Activated gamma-delta T cell (primary cell): ENCODE measurements at regions not wholly inside any gene's neighbourhood (a gene's known extent, or its start where the extent isn't known, plus 50 kb on each side); places are given as distances from the start of the nearest gene placed in this dataset.
"Not testable (repeated sequence)": the region's sequence is repeated elsewhere in the genome, so short reads cannot be mapped to it uniquely, and the experiment has no call there.

Source experiments
- DNase-seq: peaks from one replicate; lab custom pipeline; 2025; lab: John Stamatoyannopoulos, UW

DNA sequence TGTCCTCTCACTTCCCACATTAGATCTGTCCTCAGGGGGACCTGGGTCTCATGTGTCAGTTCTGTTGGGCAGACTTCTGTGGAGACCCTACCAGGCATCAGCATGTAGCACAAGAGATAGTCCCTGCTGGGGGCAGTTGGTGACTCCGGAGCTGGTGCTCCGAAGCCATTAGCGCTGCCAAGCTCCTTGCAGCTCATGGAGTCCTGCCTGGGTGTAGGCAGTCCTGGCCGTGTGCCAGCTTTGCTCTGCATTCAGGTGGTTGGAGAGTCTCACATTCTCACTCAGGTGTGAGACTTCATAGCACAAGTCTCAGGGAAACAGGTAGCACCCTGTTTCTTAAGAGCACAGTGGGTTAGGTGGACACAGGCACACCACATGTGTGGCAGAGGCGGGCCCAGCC is 202.3 kb downstream of the LIPI start:
- not testable (repeated sequence) for DNase-seq

DNA sequence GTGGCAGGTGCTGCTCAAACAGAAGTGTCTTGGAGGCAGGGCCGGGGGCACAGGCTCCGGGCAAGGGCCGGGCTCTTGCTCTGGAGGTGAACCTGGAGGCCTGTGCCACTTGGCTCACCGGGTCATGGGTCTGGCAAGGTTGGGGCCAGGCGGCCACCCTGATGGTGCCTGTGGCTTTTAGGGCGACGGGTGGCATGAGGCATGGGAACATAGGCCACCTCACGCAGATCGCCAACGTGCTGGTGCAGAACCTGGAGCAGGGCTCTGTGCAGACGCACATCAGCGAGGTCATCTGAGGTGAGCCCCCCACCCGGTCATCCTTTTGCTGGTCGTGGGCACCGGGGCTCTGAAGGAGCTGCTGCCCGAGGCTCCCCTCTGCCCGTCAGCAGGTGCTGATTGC is 202.7 kb downstream of the LIPI start:
- DNase-seq: not testable (repeated sequence)

DNA sequence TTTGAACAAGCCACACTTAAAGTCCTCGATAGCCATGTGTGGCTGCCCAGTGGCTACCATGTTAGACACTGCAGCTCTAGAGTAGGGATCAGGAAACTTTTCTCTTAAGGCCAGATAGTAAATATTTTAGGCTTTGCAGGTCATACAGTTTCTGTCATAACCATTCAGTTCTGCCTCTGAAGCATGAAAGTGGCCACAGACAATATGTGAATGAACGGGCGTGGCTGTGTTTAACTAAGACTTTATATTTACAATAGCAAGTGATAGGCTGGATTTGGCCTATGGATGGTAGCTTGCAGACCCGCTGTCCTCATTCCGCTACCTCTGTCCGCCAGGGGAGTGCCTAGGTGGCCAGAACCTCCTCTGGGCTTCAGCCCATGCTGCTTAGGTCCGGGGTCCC is 204.6 kb downstream of the LIPI start:
- DNase-seq: not testable (repeated sequence)

DNA sequence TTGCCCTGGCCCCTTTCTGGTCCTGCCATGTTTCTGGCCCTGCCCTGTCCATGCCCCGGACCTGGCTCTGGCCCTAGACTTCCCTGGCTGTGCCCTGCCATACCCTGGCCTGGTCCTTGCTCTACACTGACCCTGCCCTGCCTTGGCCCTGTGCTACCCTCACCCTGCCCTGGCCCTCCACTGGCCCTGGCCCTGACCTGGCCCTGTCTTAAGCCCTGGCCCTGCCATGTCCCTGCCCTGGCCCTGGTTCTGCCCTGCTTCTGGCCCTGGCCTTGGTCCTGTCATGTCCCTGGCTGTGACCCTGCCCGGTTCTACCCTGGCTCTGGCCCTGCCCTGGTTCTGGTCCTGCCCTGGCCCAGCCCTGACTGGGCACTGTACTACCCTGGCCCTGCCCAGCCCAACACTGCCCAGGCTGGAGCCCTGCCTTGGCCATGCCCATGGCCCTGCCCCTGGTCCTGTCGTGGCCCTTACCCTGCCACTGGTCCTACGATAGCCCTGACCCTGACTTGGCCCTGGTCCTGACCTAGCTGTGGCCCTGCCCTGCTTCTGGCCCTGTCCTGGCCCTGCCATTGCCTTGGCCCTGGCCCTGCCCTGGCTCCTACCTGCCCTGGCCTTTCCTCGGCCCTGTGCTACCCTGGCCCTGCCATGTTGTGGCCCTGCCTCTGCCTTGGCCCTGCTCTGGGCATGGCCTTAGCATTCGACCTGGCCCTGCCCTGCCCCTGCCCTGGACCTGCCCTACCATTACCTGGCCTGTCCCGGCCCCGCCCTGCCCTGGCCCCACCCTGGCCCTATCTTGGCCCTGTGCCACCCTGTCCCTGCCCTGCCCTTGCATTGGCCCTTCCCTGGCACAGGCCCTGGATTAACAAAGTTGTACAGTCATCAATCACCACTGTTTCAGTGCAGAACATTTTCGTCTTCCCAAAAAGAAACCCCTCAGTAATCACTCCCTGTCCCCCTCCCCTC is 223.5 kb downstream of the LIPI start:
- DNase-seq: not testable (repeated sequence)

DNA sequence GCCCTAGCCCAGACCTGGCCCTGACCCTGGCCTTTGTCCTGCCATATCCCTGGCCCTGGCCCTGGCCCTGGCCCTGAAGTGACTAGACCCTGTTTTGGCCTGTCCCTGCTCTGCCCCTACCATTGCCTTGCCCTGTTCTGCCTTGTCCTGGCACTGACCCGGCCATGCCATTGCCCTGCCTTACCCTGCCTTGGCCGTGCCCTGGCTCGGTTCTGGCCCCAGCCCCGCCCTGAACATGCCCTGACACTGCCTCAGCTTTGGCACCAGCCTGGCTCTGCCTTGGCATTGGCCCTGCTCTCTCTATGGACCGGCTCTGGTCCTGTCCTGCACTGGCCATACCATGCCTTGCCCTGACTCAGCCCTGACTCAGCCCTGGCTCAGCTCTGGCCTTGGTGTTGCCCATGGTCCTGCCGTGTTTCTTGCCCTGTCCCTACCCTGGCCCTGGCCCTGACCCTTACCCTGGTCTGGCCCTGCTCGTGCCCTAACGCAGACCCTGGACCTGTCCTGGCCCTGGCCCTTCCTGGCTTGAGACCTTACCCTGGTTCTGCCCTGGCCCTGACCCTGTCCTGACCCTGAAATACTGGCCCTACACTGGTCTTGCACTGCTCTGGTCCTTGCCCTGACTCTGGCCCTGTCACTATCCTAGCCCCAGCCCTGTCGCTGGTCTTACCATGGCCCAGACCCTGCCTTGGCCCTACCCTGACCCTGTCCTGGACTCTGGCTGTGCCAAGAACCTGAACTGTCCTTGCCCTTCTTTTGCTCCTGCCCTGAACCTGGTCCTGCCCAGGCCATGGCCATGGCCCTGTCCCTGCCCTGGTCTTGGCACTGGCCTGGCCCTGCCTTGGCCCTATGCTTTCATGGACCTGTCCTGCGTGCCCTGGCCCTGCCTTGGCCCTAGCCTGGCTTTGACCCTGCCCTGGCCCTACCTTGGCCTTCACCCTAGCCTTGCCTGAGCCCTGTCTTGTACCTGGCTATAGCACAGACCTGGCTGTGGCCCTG is 224.6 kb downstream of the LIPI start:
- not testable (repeated sequence) for DNase-seq

DNA sequence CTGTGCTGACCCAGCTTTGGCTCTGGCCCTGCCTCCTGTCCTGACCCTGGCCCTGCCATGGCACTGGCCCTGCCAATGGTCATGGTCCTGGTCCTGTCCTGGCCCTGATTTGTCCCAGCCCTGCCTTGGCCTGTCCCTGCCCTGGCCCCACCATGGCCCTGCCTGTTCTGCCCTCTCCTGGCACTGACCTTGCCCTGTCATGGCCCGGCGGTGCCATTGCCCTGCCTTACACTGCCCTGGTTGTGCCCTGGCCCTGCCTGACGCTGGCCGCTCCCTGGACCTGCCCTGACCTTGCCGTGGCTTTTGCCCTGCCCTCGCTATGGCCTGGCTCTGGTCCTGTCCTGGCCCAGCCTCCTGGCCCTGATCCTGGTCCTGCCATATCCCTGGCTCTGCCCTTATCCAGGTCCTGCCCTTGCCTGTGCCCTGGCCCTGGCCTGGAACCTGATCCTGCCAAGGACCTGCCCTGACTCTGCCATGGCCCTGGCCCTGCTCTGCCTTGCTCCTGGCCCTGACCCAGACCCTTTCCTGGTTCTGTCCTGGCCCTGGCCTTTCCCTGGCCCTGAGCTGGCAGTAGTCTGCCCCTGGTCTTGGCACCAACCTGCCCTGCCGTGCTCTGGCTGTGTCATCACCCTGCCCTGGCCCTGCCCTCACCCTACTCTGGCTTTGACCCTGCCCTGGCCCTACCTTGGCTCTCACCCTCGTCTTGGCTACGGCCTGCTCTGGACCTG is 225.5 kb downstream of the LIPI start:
- not testable (repeated sequence) for DNase-seq

DNA sequence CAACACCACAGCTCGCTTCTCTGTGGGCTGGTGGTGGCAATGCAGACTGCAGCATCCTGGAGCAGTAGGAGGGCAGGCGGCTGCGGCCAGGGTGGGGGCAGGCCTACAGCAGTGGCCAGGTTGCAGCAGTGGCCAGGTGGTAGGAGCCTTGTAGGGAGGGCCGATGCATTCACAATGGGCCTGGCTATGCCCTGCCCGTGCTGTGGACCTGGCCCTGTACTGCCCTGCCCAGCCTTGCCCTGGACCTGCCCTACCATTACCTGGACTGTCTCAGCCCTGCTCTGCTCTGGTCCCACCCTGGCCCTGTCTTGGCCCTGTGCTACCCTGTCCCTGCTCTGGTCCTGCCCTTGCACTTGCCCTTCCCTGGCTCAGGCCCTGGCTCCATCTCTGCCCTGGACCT is 226.0 kb downstream of the LIPI start:
- not testable (repeated sequence) for DNase-seq

DNA sequence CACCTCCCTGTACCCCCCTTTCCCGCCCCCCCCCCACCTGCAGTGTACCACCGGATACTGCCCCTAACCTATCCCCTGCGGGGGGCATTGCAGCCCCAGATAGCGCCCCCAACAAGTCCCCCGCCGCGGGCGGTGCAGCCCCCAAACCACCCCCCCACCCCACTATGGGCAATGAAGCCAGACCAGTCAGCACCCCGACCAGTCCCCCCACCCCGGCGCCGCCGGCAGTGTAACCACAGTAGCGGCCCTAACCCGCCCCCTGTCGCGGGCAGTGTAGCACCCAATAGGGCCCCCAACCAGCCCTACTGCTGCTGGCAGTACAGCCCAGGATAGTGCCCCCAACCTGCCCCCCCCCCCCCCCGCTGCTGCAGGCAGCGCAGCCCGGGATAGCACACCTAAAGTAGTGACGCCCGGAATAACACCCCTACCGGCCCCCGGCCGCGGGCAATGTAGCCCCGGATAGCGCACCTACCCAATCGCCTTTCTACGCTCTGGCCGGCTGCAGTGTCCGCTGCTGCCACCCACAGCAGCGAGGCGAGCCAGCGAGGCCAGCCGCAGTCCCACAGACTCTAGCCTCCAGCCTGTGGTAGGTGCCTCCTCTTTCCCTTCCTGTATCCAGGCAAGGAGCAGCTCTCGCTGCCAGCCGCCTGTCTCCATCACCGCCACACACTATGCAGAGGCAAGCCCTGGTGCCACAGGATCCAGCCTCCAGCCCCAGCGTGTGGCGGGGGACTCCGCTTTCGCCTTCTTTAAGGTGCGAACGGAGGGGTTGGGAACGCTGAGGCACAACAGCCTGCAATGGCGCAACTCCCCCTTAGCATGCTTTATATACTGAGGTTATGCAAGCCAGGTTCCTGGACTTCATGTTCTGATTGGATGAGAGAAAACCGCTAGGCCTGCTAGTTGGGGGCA is 229.3 kb downstream of the LIPI start:
- not testable (repeated sequence) for DNase-seq

DNA sequence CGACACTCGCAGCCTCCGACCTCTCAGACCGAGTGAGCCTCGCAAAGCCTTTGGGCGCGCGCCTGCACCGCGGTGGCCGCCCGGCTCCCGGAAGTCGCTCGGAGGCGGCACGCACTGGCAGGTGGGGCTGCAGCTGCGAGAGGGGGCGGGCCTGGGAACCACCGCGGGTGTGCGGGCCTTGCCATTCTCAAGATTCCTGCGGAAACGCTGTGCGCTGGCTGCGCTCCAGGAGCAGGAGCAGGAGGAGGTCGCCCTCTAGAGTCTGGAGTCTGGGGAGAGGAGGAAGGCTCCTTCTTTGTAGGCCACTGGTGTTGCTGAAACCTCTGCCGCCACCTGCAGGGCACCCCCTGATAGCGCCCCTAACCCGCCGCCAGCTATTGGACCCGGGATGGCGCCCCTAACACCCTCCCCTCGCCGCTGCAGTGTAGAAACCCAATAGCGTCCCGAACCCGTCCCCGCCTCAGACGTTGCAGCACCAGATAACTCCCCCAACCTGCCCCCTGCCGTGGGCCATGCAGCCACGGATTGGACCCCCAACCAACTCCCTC is 230.6 kb downstream of the LIPI start:
- DNase-seq: peak; percentile 54

DNA sequence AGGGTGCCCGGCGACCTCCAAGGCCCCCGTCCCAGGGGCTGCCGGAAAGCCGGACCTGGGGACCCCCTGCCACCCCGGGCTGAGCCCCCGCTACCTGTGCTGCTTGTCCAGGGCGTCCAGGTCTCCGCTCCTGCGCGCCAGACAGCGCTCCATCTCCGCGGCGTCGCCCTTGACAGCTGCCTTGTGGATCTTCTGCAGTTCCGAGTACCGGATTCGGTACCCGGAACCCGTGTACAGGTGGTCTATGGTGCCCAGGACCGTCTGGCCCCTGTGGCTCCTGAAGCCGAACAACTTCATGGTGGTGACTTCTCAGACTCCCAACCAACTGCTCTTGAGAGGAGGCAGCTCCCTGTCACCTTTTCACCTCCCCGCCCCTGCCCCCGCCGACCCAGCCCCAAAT is 231.1 kb downstream of the LIPI start:
- DNase-seq: not testable (repeated sequence)

DNA sequence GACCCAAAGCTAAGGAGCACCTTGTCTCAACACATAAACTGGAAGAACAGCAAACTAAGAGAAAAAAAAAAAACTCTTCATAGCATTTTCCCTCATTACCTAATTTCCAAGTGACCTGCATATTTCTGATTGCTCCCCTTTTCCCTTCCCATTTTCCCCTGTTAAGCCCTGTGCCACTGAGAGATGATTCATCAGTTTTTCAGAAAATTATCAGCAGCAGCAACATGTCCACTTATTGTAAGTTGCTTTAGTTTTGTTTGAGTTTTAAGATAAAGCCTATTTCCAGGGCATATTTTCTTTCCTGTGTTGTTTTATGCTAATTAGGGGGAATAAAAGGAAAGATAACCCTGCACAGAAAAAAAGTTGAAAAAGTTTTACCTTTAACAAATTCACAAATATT is 236.2 kb downstream of the LIPI start:
- DNase-seq: not testable (repeated sequence)

DNA sequence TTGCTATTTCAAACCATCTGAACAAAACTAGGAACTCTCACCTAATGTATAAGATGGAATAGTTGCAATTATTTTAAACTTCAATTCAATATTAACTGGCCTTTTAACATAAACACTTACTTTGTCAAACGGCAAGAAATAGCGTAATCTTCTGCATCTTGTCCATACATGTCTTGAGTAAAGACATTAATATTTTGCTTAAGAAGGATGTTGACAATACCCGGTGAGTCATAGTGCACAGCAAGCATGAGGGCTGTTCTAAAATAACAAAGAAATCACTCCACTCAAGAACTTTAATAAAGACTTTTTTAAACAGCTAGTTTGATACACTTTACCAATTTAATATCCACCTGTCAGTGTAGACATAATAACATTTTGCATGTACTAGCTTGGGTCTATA is 240.9 kb downstream of the LIPI start:
- DNase-seq: not testable (repeated sequence)

DNA sequence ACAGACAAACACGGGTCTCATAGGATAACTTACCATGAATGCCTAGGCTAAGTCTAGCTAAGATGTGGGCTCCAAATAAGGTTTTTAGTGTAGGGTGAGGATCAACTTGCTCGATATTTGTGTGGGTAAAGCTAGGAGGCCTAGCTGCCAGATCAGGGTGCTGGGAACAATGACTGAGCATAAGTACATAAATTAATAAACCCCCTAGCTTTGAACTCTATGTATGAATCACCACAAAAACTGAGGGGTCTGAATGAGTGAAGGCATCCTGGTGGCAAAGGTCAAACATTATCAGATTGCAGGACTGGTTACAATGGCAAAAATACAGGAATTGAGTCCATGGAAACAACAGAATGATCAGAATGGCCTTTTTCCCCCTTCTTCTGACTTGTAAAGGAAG is 241.8 kb downstream of the LIPI start:
- DNase-seq: not testable (repeated sequence)

DNA sequence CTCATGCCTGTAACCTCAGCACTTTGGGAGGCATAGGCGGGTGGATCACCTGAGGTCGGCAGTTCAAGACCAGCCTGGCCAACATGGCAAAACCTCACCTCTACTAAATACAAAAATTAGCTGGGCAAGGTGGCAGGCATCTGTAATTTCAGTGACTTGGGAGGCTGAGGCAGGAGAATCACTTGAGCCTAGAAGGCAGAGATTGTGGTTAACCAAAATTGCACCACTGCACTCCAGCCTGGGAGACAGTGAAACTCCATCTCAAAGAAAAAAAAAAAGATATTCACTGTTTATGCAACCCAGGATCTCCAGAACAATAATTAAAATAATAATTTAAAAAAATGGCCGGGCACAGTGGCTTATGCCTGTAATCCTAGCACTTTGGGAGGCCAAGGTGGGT is 247.5 kb downstream of the LIPI start:
- not testable (repeated sequence) for DNase-seq

DNA sequence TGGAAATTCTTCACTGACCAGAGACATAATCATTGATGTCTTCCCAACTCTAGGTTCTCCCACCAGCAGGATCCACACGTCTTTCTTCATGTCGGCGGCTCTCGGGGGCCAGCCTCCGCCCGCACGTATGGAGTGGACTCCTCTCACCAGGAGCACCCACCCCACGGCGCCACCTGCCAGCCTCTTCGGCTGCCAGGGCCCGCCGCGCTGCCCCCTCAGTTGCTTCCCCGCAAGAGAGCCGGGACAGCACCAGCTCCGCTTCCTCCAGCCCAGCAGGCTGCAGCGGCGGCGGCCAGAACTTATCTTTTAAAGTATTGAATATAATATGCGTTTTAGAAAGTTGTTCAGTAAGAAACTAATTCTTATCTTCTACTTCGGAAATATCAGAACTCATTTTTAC is 273.5 kb downstream of the LIPI start:
- no peak for DNase-seq

DNA sequence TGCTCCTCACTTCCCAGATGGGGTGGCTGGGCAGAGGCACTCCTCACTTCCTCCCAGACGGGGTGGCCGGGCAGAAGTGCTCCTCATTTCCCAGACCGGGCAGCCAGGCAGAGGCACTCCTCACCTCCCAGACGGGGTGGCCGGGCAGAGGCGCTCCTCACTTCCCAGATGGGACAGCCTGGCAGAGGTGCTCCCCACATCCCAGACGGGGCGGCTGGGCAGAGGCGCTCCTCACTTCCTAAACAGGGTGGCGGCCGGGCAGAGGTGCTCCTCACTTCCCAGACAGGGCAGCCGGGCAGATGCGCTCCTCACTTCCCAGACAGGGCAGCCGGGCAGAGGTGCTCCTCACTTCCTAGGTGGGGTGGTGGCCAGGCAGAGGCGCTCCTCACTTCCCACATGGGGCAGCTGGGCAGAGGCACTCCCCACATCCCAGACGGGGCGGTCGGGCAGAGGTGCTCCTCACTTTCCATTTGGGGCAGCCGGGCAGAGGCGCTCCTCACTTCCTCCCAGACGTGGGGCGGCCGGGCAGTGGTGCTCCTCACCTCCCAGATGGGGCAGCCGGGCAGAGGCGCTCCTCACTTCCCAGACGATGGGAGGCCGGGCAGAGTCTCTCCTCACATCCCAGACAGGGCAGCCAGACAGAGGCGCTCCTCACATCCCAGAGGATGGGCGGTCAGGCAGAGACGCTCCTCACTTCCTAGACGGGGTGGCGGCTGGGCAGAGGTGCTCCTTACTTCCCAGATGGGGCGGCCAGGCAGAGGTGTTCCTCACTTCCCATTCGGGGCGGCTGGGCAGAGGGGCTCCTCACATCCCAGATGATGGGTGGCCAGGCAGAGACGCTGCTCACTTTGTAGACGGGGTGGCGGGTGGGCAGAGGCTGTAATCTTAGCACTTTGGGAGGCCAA is 274.5 kb downstream of the LIPI start:
- DNase-seq: not testable (repeated sequence)

DNA sequence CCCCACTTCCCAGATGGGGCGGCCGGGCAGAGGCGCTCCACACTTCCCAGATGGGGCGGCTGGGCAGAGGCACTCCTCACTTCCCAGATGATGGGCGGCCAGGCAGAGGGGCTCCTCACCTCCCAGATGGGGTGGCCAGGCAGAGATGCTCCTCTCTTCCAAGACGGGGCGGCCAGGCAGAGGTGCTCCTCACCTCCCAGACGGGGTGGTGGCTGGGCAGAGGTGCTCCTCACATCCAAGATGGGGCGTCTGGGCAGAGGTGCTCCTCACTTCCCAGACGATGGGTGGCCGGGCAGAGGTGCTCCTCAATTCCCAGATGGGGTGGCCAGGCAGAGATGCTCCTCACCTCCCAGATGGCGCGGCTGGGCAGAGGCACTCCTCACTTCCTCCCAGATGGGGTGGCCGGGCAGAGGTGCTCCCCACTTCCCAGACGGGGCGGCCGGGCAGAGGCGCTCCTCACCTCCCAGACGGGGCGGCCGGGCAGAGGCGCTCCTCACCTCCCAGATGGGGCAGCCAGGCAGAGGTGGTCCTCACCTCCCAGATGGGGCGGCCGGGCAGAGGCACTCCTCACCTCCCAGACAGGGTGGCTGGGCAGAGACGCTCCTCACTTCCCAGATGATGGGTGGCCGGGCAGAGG is 275.2 kb downstream of the LIPI start:
- DNase-seq: not testable (repeated sequence)

DNA sequence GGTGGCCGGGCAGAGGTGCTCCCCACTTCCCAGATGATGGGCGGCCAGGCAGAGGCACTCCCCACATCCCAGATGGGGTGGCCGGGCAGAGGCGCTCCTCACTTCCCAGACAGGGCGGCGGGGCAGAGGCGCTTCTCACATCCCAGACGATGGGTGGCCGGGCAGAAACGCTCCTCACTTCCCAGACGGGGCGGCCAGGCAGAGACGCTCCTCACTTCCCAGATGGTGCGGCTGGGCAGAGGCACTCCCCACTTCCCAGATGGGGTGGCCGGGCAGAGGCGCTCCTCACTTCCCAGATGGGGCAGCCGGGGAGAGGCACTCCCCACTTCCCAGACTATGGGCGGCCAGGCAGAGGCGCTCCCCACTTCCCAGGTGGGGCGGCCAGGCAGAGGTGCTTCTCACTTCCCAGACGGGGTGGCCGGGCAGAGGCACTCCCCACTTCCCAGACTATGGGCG is 275.8 kb downstream of the LIPI start:
- DNase-seq: not testable (repeated sequence)

DNA sequence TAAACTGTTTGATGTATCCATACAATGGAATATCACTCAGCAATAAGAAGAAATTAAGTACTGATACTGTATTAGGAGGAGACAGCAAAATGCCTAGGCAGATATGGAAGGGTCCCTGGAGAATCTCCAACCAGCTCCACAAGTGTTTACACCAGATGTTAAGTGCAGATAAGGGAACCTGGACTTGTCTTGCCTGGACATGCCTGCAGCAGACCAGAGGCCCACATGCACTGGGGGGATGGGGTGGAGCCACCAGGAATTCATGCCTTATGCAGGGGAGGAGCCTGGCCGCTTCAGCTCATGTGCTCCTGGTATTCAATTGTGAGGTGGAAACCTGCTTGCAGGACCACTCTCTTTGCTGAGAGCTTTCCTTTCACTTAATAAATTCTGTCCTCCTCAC is 287.6 kb downstream of the LIPI start:
- not testable (repeated sequence) for DNase-seq
